ENCODE measurements at regions not wholly inside any gene's neighbourhood (a gene's known extent, or its start where the extent isn't known, plus 50 kb on each side); places are given as distances from the start of the nearest gene placed in this dataset.

- TF ChIP-seq JUND (IDR thresholded peaks at IDR 0.05) (no peak), REST (IDR thresholded peaks at IDR 0.05; ENCODE audit: low read depth, low read length) (no peak), POLR2AphosphoS5 (IDR thresholded peaks at IDR 0.05; ENCODE audit: low read depth, low read length) (no peak), EP300 (IDR thresholded peaks at IDR 0.05; ENCODE audit: borderline replicate concordance in 1 of 2, low read depth in 1 of 2, low read length in 1 of 2) (no peak), GATA2 (CRISPR knock-in tag; IDR thresholded peaks at IDR 0.05) (no peak), CTCF (IDR thresholded peaks at IDR 0.05) (no peak)
Measured at GRCh38 chr10:80750268-80750667, 212.6 kb downstream of the SH2D4B start.
